AG09319 (cell line): ENCODE measurements at regions not wholly inside any gene's neighbourhood (a gene's known extent, or its start where the extent isn't known, plus 50 kb on each side); places are given as distances from the start of the nearest gene placed in this dataset.

Experiments used
- DNase-seq: peaks from one replicate; pipeline ENCODE4 v3.0.0-alpha.2; 2010; ENCODE audit warnings: low read depth; ENCODE audit errors: extremely low read depth
- CTCF ChIP-seq: IDR thresholded peaks from 2 replicates; pipeline ENCODE4 v1.5.1; 2011; ENCODE audit warnings: low read depth, mild to moderate bottlenecking, inconsistent platforms, low read length, moderate library complexity

- DNase-seq: no peak
- no peak for TF ChIP-seq CTCF
These were observed 73.7 kb upstream of the NECTIN1 start for GRCh38 chr11:119802670-119803069.

- no peak for DNase-seq
- TF ChIP-seq CTCF: no peak
These were observed 71.6 kb upstream of the NECTIN1 start for GRCh38 chr11:119800619-119801018.

- DNase-seq: no peak
- no peak for TF ChIP-seq CTCF
These were observed 71.2 kb upstream of the NECTIN1 start for GRCh38 chr11:119800171-119800570.

GRCh38 chr11:119798656-119799055 lies 69.7 kb upstream of the NECTIN1 start:
- no peak for TF ChIP-seq CTCF

GRCh38 chr11:119797736-119798135 lies 68.7 kb upstream of the NECTIN1 start:
- DNase-seq: no peak
- TF ChIP-seq CTCF: no peak

More at GRCh38 chr11:119798656-119799055, 69.7 kb upstream of the NECTIN1 start:
- DNase-seq: no peak

- no peak for TF ChIP-seq CTCF
These were observed 68.2 kb upstream of the NECTIN1 start for GRCh38 chr11:119797123-119797611.

GRCh38 chr11:119796363-119797060 lies 67.5 kb upstream of the NECTIN1 start:
- no peak for TF ChIP-seq CTCF

More at GRCh38 chr11:119797123-119797611, 68.2 kb upstream of the NECTIN1 start:
- no peak for DNase-seq

More at GRCh38 chr11:119796363-119797060, 67.5 kb upstream of the NECTIN1 start:
- no peak for DNase-seq
